Hematopoietic multipotent progenitor cell treated with erythropoietin and hydrocortisone succinate and interleukin-3 and kit ligand, for 17 days (in vitro differentiated cells): ENCODE measurements at regions not wholly inside any gene's neighbourhood (a gene's known extent, or its start where the extent isn't known, plus 50 kb on each side); places are given as distances from the start of the nearest gene placed in this dataset.

Experiments used
- DNase-seq: peaks from one replicate; pipeline ENCODE4 v3.0.0-alpha.2; 2015; ENCODE audit warnings: low spot score

- no peak for DNase-seq
Observed at GRCh38 chr2:8256905-8257304, 425.0 kb upstream of the ID2 start.

- no peak for DNase-seq
Observed at GRCh38 chr2:8257502-8257901, 424.4 kb upstream of the ID2 start.

DNA sequence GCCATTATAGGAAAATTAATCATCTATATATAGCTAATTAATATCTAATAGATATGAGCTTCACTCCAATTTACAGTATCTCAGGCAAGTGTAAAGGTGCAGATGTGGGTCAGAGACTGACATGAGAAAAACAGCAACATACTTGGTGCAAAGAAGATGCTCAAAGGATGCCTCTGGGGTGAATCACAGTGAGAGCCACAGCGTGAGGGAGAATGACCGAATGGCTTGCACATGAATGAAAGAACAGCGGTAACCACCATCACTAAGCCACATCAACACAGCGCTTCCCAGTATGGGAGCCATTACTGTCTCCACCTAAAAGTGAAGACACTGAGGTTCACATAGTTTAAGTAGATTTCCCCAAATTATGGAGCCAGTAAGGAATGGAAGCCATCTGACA, 423.4 kb upstream of the ID2 start:
- DNase-seq, result no peak

GRCh38 chr2:8259106-8259840, 422.6 kb upstream of the ID2 start:
- no peak for DNase-seq

- DNase-seq, result no peak
Observed at GRCh38 chr2:8259841-8260178, 422.0 kb upstream of the ID2 start.

GRCh38 chr2:8260213-8260612, 421.6 kb upstream of the ID2 start:
- DNase-seq, result no peak

- no peak for DNase-seq
Observed at GRCh38 chr2:8263901-8264300, 418.0 kb upstream of the ID2 start.

- no peak for DNase-seq
Observed at GRCh38 chr2:8264981-8265380, 416.9 kb upstream of the ID2 start.

GRCh38 chr2:8265476-8266226, 416.2 kb upstream of the ID2 start:
- DNase-seq, result no peak

- DNase-seq, result no peak
Observed at GRCh38 chr2:8266563-8266962, 415.3 kb upstream of the ID2 start.

DNA sequence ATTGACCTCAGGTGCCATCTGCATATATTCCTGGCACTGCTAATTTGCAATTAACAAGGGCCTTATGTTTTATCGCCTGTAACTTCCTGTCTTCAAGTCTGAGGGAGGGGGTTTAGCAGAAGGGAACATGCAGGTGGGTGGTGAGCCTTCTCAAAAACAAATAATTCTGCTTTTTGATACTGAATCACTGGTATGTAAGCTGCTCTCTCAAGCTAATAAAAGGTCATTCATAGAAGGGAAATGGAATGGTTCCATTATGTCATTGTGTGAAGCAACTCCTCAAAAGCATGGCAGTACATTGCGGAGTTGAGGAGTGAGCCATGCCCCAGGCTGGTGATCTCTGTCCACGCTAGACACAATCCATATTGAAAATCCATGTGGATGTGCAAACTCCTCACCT, 414.8 kb upstream of the ID2 start:
- no peak for DNase-seq

- no peak for DNase-seq
Observed at GRCh38 chr2:8267721-8268120, 414.1 kb upstream of the ID2 start.

DNA sequence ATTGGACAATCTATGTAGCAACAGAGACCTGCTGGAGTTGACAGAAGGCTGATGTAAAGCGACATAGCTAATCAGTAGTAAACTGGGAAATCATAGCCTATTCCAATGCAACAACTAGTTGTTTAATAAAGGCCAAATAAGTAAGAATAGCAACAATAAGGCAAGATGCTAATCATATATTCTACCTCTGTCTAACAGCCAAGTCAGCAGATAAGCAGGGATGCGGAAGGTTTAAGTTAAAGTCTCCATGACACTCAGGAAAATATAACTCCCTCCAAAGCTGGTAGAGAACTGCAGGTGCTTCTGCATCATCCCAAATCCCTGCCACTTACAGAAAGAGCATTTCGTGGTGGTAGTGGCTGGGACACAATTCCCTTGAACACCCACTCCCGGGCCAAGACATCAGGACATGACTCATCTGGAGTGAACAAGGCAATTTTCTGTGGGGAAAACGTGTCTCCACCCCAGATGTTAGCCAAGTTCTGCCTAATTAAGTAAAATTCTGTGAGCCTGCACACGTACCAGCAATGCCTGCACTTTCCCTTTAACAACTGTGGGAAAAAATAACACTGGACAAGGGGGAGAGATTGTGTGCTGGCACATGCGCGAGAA, 413.6 kb upstream of the ID2 start:
- no peak for DNase-seq

DNA sequence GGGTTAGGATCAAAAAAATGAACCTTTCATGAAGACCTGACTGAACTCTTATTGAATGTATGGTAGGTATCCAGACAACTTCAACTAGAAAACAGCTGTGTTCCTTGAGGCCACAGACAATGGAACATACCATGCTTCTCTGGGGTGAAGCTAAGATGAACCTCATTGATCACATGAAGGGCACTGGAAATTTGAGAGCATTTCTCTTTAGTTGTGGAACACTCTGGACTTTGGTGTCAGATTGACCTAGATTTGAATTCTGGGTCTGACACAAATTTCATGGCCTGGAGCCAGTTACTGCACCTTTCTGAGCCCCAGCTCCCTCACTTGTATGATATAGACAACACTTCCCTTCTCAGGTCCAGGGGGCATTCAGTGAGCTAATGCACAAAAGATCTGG, 411.2 kb upstream of the ID2 start:
- DNase-seq, result no peak

- no peak for DNase-seq
Observed at GRCh38 chr2:8271461-8271860, 410.4 kb upstream of the ID2 start.

- no peak for DNase-seq
Observed at GRCh38 chr2:8276026-8276425, 405.8 kb upstream of the ID2 start.

- no peak for DNase-seq
Observed at GRCh38 chr2:8277921-8278571, 403.8 kb upstream of the ID2 start.

DNA sequence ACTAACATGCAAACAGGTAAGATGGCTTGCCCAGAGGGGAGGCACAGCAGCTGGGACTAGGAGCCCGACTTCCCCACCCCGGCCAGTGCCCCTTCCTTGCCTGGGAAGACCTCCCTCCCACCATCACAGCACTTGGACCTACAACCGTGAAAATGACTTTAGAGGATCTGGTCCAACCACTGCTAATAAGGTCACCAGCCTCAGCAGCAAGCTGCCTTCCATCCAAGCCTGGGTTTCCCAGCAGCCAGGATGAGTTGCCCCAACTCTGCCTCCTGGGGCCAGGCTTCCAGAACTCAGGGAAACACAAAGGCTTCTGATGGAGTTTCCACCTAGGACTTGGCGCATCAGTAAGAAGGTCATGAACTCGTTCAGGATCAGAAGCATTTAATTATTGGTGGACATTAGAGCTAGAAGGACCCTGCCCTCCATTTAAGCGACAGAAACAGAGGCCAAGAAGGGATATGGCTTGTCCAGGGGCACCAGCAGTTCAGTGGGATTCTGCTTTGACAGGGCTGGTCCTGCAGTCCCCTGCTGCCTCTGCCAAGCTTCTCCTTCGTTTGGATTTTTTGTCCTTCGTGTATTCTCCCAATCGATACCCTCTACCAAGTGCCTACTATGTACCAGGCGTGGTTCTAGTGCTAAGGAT, 403.0 kb upstream of the ID2 start:
- DNase-seq, result no peak

- no peak for DNase-seq
Observed at GRCh38 chr2:8279506-8279905, 402.4 kb upstream of the ID2 start.

- DNase-seq, result no peak
Observed at GRCh38 chr2:8281234-8281633, 400.6 kb upstream of the ID2 start.

GRCh38 chr2:8281950-8282857, 399.7 kb upstream of the ID2 start:
- no peak for DNase-seq
